HL-60 (cell line): ENCODE measurements at regions not wholly inside any gene's neighbourhood (a gene's known extent, or its start where the extent isn't known, plus 50 kb on each side); places are given as distances from the start of the nearest gene placed in this dataset.

Source experiments
- DNase-seq, 2 experiments: peaks; one replicate each; pipeline ENCODE4 v3.0.0-alpha.2; 2010 to 2020; ENCODE audit warnings: low read depth in 1 of 2, low spot score in 1 of 2
- H3K27ac ChIP-seq: fragments of 250-450 bp; sonication (Bioruptor Pico); replicated peaks from 2 replicates; pipeline ENCODE4 v1.5.1; 2020; ENCODE audit warnings: mild to moderate bottlenecking, moderate library complexity
- H3K27me3 ChIP-seq: fragments of 250-450 bp; sonication (Bioruptor Pico); 2 replicates; pipeline ENCODE4 v1.5.1; 2021; ENCODE audit warnings: mild to moderate bottlenecking, moderate library complexity; ENCODE audit not compliant: insufficient read depth, poor library complexity, severe bottlenecking
- H3K4me3 ChIP-seq: replicated peaks from 2 replicates; pipeline ENCODE4 v1.5.1; 2011; ENCODE audit warnings: mild to moderate bottlenecking, control low read depth, low read length; ENCODE audit not compliant: insufficient read depth
- GABPA ChIP-seq: IDR thresholded peaks from 2 replicates; pipeline ENCODE4 v1.6.1; 2012; ENCODE audit warnings: low read depth
- POLR2AphosphoS5 ChIP-seq: IDR thresholded peaks from 2 replicates; pipeline ENCODE4 v1.6.1; 2012; ENCODE audit warnings: low read depth
- SPI1 ChIP-seq: IDR thresholded peaks from 2 replicates; pipeline ENCODE4 v1.6.1; 2012; ENCODE audit warnings: low read depth, mild to moderate bottlenecking, borderline replicate concordance
- TF ChIP-seq, protein P1 (sequence below): IDR thresholded peaks from one replicate; pipeline ENCODE4 v1.5.1; 2011; ENCODE audit warnings: low read length, control low read depth, inconsistent platforms; ENCODE audit not compliant: insufficient read depth
- TF ChIP-seq, protein P2 (sequence below): IDR thresholded peaks from 2 replicates; pipeline ENCODE4 v1.6.1; 2012; ENCODE audit warnings: low read depth; ENCODE audit not compliant: insufficient replicate concordance

DNA sequence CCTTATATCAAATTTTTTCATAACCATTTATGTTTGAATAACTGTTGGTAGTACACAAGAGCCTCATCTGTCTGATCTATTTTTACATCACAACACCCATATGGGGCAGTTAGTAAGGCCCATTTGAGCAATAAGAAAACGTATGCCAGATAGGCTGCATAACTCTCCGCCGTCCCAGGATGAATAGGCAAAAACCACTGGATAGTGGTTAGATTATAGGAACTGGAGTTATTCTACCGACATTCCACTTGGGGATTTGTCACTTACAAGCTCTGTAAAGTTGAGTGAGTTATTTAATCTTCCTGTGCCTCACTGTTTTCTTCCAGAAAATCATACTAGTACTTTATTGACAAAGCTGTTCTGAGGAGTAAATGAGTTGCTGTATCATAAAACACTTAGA is 881.9 kb downstream of the QKI start:
- no peak for DNase-seq
- no peaks in the 10 kb centered on the region for H3K27me3 ChIP-seq
- no peak overlapping the region for H3K27ac ChIP-seq
- H3K4me3 ChIP-seq: no peak overlapping the region
- no peak for TF ChIP-seq POLR2AphosphoS5
- TF ChIP-seq, protein P1, sequence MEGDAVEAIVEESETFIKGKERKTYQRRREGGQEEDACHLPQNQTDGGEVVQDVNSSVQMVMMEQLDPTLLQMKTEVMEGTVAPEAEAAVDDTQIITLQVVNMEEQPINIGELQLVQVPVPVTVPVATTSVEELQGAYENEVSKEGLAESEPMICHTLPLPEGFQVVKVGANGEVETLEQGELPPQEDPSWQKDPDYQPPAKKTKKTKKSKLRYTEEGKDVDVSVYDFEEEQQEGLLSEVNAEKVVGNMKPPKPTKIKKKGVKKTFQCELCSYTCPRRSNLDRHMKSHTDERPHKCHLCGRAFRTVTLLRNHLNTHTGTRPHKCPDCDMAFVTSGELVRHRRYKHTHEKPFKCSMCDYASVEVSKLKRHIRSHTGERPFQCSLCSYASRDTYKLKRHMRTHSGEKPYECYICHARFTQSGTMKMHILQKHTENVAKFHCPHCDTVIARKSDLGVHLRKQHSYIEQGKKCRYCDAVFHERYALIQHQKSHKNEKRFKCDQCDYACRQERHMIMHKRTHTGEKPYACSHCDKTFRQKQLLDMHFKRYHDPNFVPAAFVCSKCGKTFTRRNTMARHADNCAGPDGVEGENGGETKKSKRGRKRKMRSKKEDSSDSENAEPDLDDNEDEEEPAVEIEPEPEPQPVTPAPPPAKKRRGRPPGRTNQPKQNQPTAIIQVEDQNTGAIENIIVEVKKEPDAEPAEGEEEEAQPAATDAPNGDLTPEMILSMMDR: no peak
- no peak for TF ChIP-seq SPI1
- TF ChIP-seq, protein P2, sequence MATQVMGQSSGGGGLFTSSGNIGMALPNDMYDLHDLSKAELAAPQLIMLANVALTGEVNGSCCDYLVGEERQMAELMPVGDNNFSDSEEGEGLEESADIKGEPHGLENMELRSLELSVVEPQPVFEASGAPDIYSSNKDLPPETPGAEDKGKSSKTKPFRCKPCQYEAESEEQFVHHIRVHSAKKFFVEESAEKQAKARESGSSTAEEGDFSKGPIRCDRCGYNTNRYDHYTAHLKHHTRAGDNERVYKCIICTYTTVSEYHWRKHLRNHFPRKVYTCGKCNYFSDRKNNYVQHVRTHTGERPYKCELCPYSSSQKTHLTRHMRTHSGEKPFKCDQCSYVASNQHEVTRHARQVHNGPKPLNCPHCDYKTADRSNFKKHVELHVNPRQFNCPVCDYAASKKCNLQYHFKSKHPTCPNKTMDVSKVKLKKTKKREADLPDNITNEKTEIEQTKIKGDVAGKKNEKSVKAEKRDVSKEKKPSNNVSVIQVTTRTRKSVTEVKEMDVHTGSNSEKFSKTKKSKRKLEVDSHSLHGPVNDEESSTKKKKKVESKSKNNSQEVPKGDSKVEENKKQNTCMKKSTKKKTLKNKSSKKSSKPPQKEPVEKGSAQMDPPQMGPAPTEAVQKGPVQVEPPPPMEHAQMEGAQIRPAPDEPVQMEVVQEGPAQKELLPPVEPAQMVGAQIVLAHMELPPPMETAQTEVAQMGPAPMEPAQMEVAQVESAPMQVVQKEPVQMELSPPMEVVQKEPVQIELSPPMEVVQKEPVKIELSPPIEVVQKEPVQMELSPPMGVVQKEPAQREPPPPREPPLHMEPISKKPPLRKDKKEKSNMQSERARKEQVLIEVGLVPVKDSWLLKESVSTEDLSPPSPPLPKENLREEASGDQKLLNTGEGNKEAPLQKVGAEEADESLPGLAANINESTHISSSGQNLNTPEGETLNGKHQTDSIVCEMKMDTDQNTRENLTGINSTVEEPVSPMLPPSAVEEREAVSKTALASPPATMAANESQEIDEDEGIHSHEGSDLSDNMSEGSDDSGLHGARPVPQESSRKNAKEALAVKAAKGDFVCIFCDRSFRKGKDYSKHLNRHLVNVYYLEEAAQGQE: no peak
- no peak for TF ChIP-seq GABPA

DNA sequence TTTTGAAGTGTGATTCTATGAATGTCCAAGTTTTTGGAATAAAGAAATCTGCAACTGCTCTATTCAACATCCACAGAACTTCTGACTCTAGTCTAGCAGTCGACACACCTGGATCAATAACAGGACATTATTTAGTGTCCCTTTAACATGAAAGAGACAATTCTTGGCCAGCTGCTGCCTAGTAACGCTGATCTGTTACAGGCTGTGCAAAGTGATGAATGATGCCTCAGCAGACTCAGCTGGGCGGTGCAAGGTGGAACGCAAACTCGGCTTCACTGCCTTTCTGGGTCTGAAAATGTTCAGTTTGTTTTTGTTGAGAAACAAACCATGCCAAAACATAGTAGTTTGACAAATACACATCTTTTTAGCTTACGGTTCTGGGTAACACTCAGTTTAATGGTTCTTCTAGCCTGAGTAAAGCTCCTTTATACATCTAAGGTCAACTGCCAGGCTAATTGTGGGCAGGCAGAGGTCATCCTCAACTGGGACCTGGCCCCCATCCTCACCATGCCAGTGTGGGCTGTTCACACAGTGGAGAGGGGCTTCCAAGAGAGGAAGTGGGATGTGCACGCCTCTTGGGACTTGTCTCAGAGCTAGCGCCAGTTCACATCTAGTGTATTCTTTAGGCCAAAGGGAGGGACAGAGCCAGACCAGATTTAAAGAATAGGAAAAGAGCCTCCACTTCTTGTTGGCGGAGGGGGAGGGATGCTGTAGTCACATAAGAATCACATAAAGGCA is 879.7 kb downstream of the QKI start:
- TF ChIP-seq POLR2AphosphoS5: no peak
- TF ChIP-seq GABPA: no peak
- TF ChIP-seq SPI1: no peak
- TF ChIP-seq, protein P1: no peak
- TF ChIP-seq, protein P2: no peak
- DNase-seq: no peak
- Histone ChIP-seq H3K27ac (no peak overlapping the region), H3K4me3 (no peak overlapping the region), H3K27me3 (no peaks in the 10 kb centered on the region)

DNA sequence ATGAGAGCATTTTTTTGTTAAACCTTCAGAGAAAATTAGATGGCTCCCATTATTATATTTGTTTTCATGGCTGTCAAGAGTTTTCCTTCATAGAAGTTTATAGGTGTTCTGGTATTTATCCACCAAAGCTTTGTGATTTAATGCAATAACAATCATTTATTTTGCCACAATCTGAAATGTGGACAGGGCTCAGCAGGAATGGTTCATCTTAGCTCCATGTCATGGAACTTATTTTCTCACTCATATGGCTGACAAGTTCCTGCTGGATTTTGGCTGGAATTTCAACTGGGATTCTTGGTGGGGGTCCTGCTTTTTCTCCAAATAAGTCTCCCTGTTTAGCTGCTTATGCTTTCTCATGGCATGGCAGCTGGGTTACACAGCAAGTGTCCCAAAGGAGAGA is 876.7 kb downstream of the QKI start:
- no peaks in the 10 kb centered on the region for H3K27me3 ChIP-seq
- TF ChIP-seq, protein P2: no peak
- no peak for DNase-seq
- H3K4me3 ChIP-seq: no peak overlapping the region
- no peak overlapping the region for H3K27ac ChIP-seq
